D721Med (cell line): ENCODE measurements at regions not wholly inside any gene's neighbourhood (a gene's known extent, or its start where the extent isn't known, plus 50 kb on each side); places are given as distances from the start of the nearest gene placed in this dataset.

Experiments
- DNase-seq: peaks from one replicate; pipeline ENCODE4 v3.0.0; 2011; ENCODE audit warnings: low spot score; ENCODE audit not compliant: insufficient read length
- FAIRE-seq: peaks from 2 replicates; lab custom pipeline; 2011; peaks lifted over from hg19 to GRCh38; lab: Jason Lieb, UNC
- CTCF ChIP-seq: IDR thresholded peaks from 2 replicates; pipeline ENCODE4 v1.5.1; 2012; ENCODE audit warnings: mild to moderate bottlenecking, control low read depth; ENCODE audit not compliant: insufficient read depth; ENCODE audit errors: missing control alignments

GRCh38 chr1:117289316-117289870 is 77.9 kb upstream of the MAN1A2 start:
- DNase-seq (no peak), FAIRE-seq (no peak)
- no peak for TF ChIP-seq CTCF

- FAIRE-seq = no peak
- no peak for TF ChIP-seq CTCF
Measured at GRCh38 chr1:117286562-117286961, 75.8 kb upstream of the VTCN1 start.

GRCh38 chr1:117286145-117286544 is 75.4 kb upstream of the VTCN1 start:
- DNase-seq (no peak), FAIRE-seq (no peak)
- TF ChIP-seq CTCF = no peak

More at GRCh38 chr1:117286562-117286961, 75.8 kb upstream of the VTCN1 start:
- DNase-seq = no peak

DNA sequence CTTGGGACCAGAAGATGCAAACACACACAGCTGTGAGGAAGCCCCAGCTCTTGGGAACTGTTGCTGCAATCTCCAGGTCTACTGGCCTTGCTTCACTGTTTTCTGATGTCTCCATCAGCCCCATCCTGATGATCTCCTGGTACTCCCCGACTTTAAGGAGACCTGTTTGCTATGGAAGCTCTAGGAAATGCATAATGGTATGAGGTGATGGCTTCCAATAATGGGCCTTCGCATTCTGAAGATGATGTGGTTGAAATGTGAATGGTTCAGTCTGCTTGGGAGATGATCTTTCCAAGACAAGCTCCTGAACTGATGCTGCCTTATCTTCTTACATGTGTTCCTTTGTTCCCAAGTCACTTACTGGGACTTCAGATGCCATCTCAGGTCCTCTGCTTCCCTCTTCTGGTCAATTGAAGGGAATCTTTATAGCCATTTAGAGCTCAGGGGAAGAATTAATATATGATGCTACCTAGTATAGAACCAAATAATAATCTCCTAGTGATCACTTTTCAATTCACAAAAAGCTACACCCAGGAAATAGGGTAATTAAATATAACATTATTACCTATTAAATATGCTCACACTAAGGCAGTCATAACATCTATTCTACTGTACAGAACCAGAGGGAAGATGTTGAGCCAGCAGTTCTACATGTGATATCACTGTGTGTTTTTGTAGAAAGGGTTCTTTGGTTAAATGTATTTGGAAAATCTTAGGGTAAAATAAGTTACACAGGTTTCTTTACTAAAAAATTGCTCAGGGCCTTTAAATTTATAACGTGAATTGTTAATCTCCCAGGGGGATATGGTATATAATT is 73.9 kb upstream of the VTCN1 start:
- DNase-seq = no peak
- TF ChIP-seq CTCF = peak; percentile 82
- no peak for FAIRE-seq

- TF ChIP-seq CTCF = no peak
- FAIRE-seq (no peak), DNase-seq (no peak)
Measured at GRCh38 chr1:117278531-117278930, 67.8 kb upstream of the VTCN1 start.

DNA sequence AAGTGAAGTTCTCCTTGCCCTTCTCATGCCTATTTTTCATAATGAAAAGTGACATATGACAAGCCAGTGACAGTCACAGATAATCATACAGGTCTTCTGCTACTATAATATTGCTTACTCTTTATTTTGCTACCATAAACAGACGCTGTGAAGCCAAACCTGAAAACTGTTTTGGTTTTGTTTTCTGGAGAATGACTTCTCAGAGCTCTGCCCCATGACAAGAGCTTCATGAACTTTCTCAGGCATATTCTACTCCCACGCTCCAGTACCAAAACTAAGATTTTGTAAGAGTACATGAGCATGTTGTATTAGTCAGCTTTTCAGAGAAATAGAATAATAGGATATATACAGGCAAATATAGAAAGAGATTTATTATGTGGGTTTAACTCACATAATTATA is 64.3 kb upstream of the VTCN1 start:
- TF ChIP-seq CTCF = no peak
- FAIRE-seq = no peak
- no peak for DNase-seq

GRCh38 chr1:117271959-117272358 is 61.2 kb upstream of the VTCN1 start:
- TF ChIP-seq CTCF = no peak
- DNase-seq = no peak
- no peak for FAIRE-seq
